ENCODE measurements at regions not wholly inside any gene's neighbourhood (a gene's known extent, or its start where the extent isn't known, plus 50 kb on each side); places are given as distances from the start of the nearest gene placed in this dataset.

DNA sequence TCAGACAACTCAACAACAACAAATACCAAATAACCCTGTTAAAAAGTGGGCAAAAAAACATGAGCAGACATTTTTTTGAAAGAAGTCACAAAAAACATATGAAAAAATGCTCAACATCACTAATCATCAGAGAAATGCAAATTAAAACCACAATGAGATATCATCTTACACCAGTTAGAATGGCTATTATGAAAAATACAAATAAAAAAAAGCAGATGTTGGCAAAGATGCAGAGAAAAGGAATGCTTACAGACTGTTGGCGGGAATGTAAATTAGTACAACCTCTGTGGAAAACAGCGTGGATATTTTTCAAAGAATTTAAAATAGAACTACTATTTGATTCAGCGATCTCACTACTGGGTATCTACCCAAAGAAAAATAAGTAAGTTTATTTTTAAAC, 114.0 kb downstream of the SLC38A4 start:
- TF ChIP-seq ARNT (IDR thresholded peaks at IDR 0.05) (no peak), BHLHE40 (IDR thresholded peaks at IDR 0.05; ENCODE audit: borderline replicate concordance) (no peak), TARDBP (IDR thresholded peaks at IDR 0.05) (no peak), SP1 (IDR thresholded peaks at IDR 0.05) (no peak), ZNF384 (IDR thresholded peaks at IDR 0.05) (no peak), FOXM1 (IDR thresholded peaks at IDR 0.05; ENCODE audit: borderline replicate concordance) (no peak), SUZ12 (IDR thresholded peaks at IDR 0.05) (no peak), ELF4 (IDR thresholded peaks at IDR 0.05) (no peak)
- TF ChIP-seq, protein P1, sequence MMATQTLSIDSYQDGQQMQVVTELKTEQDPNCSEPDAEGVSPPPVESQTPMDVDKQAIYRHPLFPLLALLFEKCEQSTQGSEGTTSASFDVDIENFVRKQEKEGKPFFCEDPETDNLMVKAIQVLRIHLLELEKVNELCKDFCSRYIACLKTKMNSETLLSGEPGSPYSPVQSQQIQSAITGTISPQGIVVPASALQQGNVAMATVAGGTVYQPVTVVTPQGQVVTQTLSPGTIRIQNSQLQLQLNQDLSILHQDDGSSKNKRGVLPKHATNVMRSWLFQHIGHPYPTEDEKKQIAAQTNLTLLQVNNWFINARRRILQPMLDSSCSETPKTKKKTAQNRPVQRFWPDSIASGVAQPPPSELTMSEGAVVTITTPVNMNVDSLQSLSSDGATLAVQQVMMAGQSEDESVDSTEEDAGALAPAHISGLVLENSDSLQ (IDR thresholded peaks at IDR 0.05): no peak

All from HEK293T (cell line).